ENCODE measurements at regions not wholly inside any gene's neighbourhood (a gene's known extent, or its start where the extent isn't known, plus 50 kb on each side); places are given as distances from the start of the nearest gene placed in this dataset.
"Not testable (repeated sequence)": the region's sequence is repeated elsewhere in the genome, so short reads cannot be mapped to it uniquely, and the experiment has no call there.

DNA sequence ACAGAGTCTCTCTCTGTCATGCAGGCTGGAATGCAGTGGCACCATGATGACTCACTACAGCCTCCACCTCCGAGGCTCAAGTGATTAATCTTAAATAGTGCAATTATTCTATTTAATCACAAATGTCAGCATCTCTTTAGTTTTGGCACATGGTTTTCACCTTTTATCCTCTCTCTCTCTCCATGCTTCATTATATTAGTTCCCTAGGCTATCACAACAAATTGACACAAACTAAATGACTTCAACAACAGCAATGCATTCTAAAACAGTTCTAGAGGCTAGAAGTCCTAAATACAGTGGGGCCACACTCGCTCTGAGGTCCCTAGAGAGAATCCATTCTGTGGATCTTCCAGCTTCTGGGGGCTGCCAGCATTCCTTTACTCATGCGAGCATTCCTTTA lies 178.2 kb upstream of the ZNG1F start:
- not testable (repeated sequence) for DNase-seq (ENCODE audit: low spot score)

DNA sequence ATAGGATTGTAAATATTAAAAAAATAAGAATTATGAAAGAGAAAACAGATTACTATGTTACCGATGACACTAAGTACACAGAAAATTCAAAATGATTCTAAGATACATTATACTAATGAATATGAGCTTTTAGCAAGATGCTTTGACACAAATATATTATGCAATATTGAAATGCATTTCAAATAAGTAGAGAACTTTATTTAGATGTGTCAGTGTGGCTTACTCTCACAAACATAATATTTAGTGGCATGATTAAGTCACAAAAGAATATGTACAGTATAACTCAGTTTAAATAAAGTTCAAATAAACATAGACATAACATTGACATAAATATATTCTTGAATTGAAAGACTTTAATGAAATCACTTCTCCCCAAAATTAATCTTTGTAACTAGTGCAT lies 172.7 kb upstream of the ZNG1F start:
- DNase-seq (ENCODE audit: low spot score), result not testable (repeated sequence)

DNA sequence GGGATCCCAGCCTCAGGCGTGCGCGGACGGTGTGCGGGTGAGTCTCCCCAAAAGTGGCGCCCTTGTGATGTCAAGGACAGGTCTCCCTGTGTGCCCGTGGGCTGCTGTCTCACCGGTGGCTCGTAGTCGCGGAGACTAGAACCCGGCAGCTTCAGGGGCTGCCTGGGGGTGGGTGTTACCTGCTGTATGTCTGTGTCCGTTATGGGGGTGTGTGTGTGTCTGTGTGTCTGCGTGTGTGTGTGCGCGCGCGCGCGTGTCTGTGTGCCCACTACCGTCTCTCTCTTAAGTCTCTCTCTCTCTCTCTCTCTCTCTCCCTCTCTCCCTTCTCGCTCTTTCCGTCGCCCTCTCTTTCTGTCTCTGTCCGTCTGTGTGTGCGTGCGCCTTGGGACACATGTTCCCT lies 170.0 kb upstream of the ZNG1F start:
- DNase-seq (ENCODE audit: low spot score), result peak; percentile 1

DNA sequence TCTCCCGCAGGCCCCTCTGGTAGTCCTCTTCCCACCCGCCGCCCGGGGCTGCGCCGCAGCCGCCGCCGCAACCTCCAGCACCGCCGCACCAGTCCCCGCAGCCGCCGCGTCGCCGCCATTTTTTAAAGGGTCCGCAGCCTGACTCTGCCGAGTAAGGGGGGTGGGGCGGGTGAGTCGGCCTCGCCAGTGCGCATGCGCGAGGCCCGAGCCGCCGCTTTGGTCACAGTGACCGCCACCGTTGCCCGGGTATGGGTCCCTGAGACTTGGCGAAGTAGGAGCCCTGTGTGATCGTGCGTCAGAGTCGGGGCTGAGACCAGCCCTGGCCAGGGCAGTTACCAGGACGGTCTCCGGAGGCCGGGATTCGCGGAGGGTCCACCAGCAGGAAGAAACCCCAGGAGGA lies 169.6 kb upstream of the ZNG1F start:
- peak; percentile 21 for DNase-seq (ENCODE audit: low spot score)

DNA sequence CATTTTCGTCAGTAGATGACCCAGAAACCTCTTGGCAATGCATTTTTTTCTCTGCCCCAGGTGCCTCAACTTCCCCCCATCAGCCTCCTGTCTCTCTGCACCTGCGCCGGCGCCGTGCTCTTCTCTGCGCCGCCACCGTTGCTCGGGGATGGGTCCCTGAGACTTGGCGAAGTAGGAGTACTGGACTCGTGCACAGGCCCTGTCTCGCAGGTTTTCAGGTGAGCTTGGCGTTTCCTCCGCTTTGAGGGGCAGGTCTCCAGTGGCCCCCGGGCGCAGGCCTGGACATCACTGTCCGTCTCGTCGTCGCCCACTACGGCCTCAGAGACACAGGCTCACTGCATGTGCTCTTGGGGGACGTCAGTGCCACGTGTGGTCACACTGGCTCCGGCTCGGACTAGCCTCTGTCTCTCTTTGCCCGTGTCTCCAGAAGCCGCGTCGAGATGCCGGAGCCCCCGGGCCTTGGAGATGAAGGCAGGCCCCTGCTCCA lies 168.8 kb upstream of the ZNG1F start:
- not testable (repeated sequence) for DNase-seq (ENCODE audit: low spot score)

DNA sequence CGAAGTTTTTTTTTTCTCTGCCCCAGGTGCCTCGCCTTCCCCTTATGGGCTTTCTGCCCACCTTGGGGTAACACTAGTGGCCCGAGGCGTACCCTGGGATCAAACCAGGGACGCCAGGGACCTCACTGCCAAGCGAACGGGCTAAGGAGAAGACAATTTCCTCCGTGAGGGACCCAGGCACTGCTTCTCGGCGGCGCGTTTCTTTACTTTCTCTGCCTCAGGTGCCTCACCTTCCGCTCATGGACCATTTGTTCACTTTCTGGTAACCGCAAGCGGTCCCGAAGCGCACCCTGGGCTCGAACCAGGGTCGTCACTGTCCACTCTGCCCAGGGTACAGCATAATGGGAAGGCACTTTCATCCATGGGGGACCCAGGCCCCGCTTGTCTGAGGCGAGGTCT lies 168.2 kb upstream of the ZNG1F start:
- not testable (repeated sequence) for DNase-seq (ENCODE audit: low spot score)

DNA sequence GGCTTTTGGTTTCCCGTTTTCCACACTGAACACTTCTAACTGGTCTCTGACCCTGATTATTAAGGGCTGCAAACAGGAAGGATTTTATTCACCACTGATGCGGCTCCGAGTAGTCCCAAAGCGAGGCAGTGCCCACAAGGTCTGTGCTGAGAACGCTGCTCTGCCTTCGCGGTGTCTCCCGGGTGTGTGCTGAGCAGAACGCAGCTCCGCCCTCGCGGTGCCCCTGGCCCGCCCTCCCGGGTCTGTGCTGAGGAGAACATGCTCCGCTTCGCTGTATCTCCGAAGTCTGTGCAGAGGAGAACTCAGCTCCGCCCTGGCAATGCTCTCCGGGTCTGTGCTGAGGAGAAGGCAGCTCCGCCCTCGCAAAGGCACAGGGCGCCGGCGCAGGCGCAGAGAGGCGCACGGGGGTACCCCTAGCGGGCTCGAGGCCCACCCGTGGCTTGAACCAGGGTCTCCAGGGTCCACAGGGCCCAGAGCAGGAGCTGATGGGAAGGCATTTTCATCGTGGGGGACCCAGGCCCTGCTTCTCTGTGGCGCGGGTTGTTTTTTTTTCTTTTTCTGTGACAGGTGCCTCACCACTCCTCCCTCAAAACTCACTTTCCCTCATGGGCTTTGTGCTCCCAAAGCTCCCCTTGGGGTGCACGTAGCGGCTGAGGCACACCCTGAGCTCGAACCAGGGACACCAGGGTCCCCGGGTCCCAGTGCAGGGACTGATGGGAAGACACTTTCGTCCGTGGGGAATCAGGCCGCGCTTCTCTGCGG lies 167.7 kb upstream of the ZNG1F start:
- DNase-seq (ENCODE audit: low spot score), result not testable (repeated sequence)

DNA sequence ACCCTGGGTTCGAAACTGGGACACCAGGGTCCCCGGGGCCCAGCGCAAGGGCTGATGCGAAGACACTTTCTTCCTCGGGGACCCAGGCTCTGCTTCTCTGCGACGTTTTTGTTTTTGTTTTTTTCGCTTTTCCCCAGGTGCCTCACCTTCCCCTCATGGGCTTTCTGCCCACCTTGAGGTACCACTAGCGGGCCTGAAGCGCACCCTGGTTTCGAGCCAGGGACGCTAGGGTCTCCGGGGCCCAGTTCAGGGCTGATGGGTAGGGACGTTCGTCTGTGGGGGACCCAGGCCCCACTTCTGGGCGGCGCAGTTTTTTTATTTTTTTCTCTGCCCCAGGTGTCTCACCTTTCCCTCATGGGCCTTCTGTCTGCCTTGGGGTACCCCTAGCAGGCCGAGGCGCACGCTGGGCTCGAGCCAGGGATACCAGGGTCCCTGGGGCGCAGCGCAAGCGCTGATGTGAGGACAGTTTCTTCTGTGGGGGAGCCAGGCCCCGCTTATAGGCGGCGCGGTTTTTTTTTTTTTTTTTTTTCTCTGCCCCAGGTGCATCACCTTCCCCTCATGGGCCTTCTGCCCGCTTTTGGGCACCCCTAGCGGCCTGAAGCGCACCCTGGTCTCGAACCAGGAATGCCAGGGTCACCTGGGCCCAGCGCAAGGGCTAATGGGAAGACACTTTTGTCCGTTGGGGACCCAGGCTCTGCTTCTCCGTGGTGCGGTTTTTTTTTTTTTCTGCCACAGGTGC lies 166.8 kb upstream of the ZNG1F start:
- not testable (repeated sequence) for DNase-seq (ENCODE audit: low spot score)

DNA sequence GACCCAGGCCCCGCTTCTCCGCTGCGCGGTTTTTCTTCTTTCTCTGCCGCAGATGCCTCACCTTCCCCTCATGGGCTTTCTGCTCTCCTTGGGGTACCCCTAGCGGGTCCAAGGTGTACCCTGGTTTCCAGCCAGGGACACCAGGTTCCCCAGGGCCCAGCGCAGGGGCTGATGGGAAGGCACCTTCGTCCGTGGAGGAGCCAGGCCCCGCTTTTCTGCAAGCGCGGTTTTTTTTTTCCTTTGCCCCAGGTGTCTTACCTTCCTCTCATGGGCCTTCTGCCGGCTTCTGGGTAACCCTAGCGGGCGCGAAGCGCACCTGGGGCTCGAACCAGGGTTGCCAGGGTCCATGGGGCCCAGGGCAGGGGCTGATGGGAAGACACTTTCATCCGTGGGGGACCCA lies 165.9 kb upstream of the ZNG1F start:
- DNase-seq (ENCODE audit: low spot score), result not testable (repeated sequence)

DNA sequence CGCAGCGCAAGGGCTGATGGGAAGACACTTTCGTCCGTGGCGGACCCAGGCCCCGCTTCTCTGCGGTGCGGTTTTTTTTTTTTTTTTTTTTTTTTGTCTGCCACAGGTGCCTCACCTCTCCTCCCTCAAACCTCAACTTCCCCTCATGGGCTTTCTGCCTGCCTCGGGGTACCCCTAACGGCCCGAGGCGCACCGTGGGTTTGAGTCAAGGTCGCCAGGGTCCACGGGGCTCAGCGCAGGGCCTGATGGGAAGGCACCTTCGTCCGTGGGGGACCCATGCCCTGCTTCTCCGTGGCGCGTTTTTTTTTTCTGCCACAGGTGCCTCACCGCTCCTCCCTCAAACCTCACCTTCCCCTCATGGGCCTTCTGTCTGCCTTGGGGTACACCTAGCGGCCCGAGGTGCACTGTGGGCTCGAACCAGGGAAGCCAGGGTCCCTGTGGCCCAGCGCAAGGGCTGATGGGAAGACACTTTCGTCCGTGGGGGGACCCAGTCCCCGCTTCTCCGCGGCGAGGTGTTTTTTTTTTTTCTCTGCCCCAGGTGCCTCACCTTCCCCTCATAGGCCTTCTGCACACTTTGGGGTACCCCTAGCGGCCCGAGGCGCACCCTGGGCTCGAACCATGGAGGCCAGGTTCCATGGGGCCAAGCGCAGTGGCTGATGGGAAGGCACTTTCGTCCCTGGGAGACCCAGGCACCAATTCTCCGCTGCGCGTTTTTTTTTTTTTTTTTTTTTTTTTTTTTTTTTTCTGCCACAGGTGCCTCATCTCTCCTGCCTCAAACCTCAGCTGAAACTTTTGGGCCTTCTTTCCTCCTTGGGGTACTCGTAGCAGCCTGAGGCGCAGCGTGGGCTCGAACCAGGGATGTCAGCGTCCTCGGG lies 165.2 kb upstream of the ZNG1F start:
- not testable (repeated sequence) for DNase-seq (ENCODE audit: low spot score)

DNA sequence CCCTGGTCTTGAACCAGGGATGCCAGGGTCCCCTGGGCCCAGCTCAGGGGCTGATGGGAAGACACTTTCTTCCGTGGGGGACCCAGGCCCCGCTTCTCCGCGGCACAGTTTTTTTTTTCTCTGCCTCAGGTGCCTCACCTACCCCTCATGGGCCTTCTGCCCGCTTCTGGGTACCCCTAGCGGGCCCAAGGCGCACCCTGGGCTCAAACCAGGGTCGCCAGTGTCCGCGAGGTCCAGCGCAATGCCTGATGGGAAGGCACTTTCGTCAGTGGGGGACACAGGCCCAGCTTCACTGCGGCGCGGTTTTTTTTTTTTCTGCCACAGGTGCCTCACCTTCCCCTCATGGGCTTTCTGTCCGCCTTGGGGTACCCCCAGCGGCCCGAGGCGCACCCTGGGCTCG lies 163.9 kb upstream of the ZNG1F start:
- not testable (repeated sequence) for DNase-seq (ENCODE audit: low spot score)

DNA sequence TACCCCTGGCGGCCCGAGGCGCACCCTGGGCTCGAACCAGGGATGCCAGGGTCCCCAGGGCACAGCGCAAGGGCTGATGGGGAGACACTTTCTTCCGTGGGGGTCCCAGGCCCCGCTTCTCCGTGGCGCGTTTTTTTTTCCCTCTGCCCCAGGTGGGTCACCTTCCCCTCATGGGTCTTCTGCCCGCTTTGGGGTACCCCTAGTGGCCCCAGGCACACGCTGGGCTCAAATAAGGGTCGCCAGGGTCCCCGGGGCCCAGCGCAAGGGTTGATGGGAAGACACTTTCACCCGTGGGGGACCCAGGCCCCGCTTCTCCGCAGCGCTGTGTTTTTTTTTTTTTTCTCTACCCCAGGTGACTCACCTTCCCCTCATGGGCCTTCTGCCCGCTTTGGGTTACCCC lies 163.3 kb upstream of the ZNG1F start:
- not testable (repeated sequence) for DNase-seq (ENCODE audit: low spot score)

DNA sequence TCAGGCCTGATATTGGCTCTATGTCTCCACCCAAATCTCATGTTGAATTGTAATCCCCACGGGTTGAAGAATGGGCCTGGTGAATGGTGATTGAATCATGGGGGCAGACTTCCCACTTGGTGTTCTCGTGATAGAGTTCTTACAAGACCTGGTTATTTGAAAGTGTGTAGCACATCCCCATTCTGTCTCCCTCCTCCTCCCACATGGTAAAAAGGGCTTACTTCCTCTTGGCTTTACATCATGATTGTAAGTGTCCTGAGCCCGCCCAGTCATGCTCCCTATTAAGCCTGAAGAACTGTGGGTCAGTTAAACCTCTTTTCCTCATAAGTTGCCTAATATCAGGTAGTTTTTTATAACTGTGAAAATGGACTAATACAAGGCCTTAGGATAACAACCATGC lies 158.8 kb upstream of the ZNG1F start:
- not testable (repeated sequence) for DNase-seq (ENCODE audit: low spot score)

DNA sequence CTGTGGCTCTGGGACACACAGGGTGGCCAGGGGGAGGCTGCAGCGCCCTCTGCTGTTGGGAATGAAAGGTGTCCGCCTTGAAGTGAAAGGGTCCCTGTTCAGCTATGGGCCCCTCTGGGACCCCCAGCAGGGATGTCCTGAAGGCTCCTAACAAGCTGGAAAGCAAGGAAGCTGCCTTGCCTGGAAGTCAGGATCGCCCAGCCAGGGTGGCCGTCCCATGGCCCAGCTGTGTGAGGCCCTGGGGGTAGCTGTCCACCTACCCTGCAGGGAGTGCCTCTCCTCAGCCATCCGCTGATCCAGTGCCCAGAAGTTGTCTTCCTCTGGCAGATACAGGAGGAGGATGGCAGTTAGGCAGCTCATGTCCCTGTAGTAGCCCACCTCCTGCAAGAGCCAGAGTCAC lies 143.4 kb upstream of the ZNG1F start:
- DNase-seq (ENCODE audit: low spot score), result not testable (repeated sequence)

DNA sequence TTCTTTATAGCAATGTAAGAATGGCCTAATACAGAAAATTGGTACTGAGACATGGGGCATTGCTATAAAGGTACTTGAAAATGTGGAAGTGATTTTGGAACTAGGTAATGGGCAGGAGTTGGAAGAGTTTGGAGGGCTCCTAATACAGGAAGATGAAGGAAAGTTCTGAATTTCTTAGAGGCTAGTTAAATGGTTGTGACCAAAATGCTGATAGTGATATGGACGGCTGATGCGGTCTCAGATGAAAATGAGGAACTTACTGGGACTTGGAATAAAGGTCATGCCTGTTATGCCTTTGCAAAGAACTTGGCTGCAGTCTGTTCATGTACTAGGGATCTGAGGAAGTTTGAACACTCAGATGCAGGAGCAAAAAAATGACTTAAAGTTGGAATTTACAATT lies 132.2 kb upstream of the ZNG1F start:
- not testable (repeated sequence) for DNase-seq (ENCODE audit: low spot score)

DNA sequence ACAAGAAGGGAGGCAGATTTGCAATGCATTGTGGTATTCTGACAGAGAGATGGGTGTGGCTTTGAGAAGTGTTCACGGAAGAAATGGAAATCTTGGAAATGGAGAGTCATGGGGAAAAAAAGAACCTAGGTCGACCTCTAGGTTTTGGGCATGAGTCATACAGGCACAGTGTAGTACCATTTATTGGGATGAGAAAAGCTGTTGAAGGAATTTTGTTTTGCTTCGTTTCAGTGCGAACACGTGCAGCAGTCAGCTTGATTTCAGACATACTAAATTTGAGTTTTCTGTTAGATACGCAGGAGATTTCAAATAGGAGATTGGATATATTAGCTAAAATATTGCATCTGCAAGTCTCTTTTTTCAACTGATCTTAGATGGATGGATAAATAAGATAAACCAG lies 119.8 kb upstream of the ZNG1F start:
- not testable (repeated sequence) for DNase-seq (ENCODE audit: low spot score)

DNA sequence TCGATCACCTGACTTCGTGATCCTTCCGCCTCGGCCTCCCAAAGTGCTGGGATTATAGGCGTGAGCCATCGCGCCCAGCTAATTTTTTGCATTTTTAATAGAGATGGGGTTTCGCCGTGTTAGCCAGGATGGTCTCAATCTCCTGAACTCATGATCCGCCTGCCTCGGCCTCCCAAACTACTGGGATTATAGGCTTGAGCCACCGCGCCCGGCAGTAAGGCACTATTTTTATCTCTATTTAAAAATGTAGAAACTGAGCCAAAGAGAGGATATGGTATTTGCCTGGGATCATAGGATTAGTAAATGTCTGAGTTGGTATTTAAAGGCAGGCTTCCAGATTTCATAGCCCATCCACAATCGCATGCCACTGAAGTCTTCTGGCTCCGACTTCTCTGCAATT lies 96.6 kb upstream of the ZNG1F start:
- DNase-seq (ENCODE audit: low spot score), result not testable (repeated sequence)

DNA sequence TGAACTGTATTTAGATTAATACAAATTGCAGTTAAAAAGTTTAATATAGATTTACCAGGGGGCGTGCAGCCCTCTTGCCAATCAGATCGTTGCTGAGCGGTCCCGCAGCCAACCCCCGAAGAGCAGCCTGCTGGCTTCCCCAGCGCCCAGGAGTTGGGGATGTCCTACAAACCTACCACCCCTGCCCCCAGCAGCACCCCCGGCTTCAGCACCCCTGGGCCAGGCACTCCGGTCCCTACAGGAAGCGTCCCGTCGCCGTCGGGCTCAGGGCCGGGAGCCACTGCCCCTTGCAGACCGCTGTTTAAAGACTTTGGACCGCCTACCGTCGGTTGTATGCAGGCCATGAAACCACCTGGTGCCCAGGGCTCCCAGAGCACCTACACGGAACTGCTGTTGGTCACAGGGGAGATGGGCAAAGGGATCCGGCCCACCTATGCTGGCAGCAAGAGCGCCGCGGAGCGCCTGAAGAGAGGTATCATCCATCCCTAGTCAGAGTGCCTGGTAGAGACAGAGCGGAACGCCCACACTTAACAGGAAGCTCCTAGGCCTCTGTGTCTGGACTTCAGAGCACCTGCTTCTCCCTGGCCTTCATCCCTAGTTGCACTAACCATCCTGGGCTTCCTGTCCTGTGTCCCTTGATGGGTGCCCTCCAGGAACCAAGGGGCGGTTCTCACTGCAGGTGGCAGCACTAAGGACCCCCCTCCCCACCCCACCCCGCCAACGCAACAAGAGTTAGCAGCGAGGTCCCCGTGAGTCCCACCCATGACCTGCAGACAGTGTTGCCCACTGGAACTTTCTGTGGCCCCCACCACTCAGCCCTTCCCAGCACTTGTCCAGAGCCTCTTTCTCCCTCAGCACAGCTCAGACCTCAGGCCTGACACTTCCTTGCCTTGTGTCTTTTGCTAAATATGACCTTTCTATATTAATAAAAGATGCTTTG lies 91.5 kb upstream of the ZNG1F start:
- not testable (repeated sequence) for DNase-seq (ENCODE audit: low spot score)

DNA sequence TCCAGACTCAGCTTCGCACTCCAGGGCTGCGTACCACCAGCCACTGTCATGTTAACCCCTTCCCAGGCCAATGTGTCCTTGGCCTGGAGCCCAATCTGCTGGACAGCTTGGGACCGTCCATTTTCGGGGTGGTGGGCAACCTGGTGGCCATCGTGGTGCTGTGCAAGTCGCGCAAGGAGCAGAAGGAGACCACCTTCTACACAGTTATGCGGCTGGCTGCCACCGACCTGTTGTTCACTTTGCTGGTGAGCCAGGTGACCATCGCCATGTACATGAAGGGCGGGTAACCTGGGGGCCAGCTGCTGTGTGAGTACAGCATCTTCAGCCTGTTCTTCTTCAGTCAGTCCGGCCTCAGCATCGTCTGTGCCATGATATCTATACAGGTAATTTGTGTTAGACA lies 90.3 kb upstream of the ZNG1F start:
- not testable (repeated sequence) for DNase-seq (ENCODE audit: low spot score)

DNA sequence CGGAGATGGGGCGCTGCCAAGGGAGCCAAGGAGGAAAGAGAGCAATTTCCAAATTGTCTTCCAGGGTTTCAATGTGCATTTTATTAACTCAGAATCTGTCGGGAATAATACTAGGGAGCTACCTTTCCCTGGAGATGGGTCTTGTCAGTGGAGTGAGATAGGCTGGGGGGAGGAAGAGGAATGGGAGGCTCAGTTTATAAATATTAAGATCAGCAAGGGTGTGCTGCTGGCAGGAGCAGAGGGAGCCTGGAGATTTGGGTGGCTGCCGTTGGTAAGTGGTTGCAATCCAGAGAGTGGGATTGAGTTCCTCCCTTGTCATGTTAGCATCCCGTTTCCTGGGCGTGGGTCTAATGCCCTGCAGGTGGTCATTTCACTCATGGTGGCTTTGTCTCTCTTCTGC lies 89.9 kb upstream of the ZNG1F start:
- DNase-seq (ENCODE audit: low spot score), result not testable (repeated sequence)

Data from kidney capillary endothelial cell (primary cell).